ENCODE measurements at regions not wholly inside any gene's neighbourhood (a gene's known extent, or its start where the extent isn't known, plus 50 kb on each side); places are given as distances from the start of the nearest gene placed in this dataset.

GRCh38 chr4:155540698-155541097 lies 126.0 kb upstream of the GUCY1A1 start:
- TF ChIP-seq FOSB (CRISPR knock-in tag; IDR thresholded peaks at IDR 0.05) (no peak), CTCF (IDR thresholded peaks at IDR 0.05) (no peak), RFX5 (IDR thresholded peaks at IDR 0.05) (no peak), POLR2A (IDR thresholded peaks at IDR 0.05; ENCODE audit: low read length) (no peak), CHD2 (IDR thresholded peaks at IDR 0.05; ENCODE audit: low read length, partially characterized antibody) (no peak), BHLHE40 (IDR thresholded peaks at IDR 0.05; ENCODE audit: low read depth, low read length) (no peak), HMGXB4 (CRISPR knock-in tag; IDR thresholded peaks at IDR 0.05; ENCODE audit: borderline replicate concordance) (no peak), MYC (IDR thresholded peaks at IDR 0.05; ENCODE audit: borderline replicate concordance, low read length) (no peak), USF2 (IDR thresholded peaks at IDR 0.05) (no peak)

Data from A549 (cell line).